GM12873 (cell line): ENCODE measurements at regions not wholly inside any gene's neighbourhood (a gene's known extent, or its start where the extent isn't known, plus 50 kb on each side); places are given as distances from the start of the nearest gene placed in this dataset.

ENCODE experiments used
- CTCF ChIP-seq: IDR thresholded peaks from 2 replicates; pipeline ENCODE4 v1.5.1; 2012; ENCODE audit warnings: low read depth, mild to moderate bottlenecking, moderate library complexity, low read length, control low read depth; ENCODE audit not compliant: insufficient read depth; ENCODE audit errors: missing control alignments

GRCh38 chr2:107362993-107363392, 463.7 kb upstream of the RGPD4 start:
- TF ChIP-seq CTCF: no peak

DNA sequence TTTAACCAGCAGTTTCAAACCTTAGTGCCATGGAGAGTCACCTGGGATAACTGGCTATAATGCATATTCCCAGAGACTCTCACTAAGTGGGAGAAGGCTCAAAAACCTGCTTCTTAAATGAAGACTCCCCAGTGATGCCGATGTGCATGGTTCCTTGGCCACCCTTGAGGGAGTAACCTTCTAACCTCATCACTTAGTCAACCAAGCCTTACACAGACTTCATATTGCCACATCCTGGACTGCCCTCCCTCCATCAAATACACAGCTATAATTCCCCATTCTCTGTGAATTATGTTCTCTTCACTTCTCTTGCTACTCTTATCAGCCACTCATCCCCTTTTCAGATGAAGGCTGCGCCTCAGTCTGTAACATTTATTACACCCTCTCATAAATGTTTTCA, 462.9 kb upstream of the RGPD4 start:
- TF ChIP-seq CTCF: no peak

DNA sequence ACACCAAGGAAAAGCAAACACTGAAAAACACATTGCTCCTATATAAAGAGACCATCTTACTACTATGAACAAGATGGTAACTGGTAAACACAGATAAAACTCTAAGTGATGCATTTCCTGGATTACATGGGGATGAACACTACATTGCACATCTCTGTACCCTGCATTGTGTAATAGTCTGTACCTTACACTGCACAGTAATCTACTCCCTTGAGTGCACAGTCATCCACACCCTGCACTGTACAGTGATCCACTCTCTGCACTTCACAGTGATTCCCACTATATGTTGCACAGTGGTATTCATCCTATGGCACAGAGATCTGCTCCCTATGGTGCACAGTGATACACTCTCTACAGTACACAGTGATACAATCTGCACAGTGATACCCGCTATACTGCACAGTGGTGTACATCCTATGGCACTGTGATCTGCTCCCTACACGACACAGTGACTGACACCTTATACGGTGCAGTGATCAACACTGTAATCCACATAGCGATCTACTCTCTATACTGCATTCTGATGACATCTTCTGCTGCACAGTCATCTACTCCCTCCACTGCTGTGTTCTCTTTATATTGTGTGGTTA, 462.2 kb upstream of the RGPD4 start:
- no peak for TF ChIP-seq CTCF

- TF ChIP-seq CTCF: no peak
Measured at GRCh38 chr2:107374249-107374648, 452.4 kb upstream of the RGPD4 start.

DNA sequence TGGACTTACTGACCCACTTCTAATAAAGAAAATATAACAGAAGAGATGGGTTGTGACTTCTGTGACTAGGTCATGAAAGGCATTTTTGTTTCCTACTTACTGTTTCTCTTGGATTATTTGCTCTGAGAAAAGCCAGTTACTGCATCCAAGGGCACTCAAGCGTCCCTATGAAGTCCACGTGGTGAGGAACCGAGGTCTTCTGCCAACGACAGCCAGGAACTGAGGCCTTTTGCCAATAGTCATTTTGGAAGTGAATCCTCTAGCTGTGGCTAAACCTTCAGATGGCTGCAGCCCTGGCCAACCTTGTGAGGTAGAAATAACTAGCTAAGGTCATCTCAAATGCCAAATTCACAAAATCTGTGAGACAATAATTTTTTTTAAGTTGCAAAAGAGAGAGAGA, 449.8 kb upstream of the RGPD4 start:
- no peak for TF ChIP-seq CTCF

GRCh38 chr2:107380912-107381311, 445.8 kb upstream of the RGPD4 start:
- no peak for TF ChIP-seq CTCF

DNA sequence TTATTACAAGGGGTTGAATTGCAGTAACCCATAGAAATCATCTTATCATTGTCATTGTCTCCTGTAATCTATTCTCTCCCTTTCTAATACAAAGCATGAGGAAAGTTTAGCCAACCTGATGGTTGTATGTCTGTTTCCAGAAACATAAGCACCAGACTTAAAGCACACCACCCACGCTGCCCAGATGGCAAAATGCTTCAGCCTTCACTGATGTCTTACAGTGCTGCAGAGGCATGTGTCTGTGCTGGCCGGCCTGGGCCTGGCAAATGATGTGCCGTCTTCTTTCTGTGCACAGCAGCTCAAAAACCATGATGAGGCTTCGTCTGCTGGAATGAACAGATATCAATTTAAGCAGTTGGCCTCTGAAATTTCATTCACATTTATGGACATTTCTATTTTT, 443.0 kb upstream of the RGPD4 start:
- no peak for TF ChIP-seq CTCF
